ENCODE measurements at regions not wholly inside any gene's neighbourhood (a gene's known extent, or its start where the extent isn't known, plus 50 kb on each side); places are given as distances from the start of the nearest gene placed in this dataset.

GRCh38 chr1:10857687-10858086, 61.2 kb upstream of the CASZ1 start:
- H3K4me3 ChIP-seq = no peak overlapping the region
- H3K27ac ChIP-seq = no peak overlapping the region
- no peaks in the 10 kb centered on the region for H3K27me3 ChIP-seq
- no peak for DNase-seq (ENCODE audit: low spot score in 2 of 2)
- H3K9me3 ChIP-seq = no peaks in the 10 kb centered on the region
- TF ChIP-seq, protein P1, sequence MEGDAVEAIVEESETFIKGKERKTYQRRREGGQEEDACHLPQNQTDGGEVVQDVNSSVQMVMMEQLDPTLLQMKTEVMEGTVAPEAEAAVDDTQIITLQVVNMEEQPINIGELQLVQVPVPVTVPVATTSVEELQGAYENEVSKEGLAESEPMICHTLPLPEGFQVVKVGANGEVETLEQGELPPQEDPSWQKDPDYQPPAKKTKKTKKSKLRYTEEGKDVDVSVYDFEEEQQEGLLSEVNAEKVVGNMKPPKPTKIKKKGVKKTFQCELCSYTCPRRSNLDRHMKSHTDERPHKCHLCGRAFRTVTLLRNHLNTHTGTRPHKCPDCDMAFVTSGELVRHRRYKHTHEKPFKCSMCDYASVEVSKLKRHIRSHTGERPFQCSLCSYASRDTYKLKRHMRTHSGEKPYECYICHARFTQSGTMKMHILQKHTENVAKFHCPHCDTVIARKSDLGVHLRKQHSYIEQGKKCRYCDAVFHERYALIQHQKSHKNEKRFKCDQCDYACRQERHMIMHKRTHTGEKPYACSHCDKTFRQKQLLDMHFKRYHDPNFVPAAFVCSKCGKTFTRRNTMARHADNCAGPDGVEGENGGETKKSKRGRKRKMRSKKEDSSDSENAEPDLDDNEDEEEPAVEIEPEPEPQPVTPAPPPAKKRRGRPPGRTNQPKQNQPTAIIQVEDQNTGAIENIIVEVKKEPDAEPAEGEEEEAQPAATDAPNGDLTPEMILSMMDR (IDR thresholded peaks at IDR 0.05) = no peak
- peaks cover 0 to under 1% of the 10 kb centered on the region in 2 donors for H3K4me1 ChIP-seq
- intact Hi-C loops (cut with DNase I) = no loop called here
- H3K36me3 ChIP-seq = no peaks in the 10 kb centered on the region

GRCh38 chr1:10860218-10860617, 63.8 kb upstream of the CASZ1 start:
- peaks cover 0 to 4% of the 10 kb centered on the region in 2 donors for H3K4me1 ChIP-seq
- TF ChIP-seq, protein P1 (IDR thresholded peaks at IDR 0.05) = no peak
- H3K27me3 ChIP-seq = no peaks in the 10 kb centered on the region
- no peaks in the 10 kb centered on the region for H3K9me3 ChIP-seq
- DNase-seq (ENCODE audit: low spot score in 2 of 2) = no peak
- no peak overlapping the region for H3K27ac ChIP-seq
- H3K36me3 ChIP-seq = no peaks in the 10 kb centered on the region
- no peak overlapping the region for H3K4me3 ChIP-seq
- intact Hi-C loops (cut with DNase I) = no loop called here

DNA sequence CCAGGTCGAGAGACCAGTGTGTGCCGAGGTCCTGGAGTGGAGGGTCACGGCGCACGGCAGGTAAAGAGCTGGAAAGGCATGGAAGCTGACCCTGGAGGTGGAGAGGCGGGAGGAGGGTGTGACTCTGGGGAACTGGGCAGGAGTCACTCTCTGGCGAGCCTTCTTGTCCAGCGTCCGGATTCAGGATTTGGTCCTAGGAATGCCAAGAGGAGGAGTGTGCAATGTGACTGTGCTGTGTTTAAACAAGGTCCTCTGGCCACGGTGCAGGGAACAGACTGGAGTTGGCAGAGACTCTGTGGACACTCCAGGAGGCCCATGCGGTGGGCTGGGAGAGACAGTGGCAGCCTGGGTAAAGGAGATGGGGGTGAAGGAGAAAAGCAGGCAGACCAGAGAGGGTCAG, 64.2 kb upstream of the CASZ1 start:
- DNase-seq (ENCODE audit: low spot score in 2 of 2) = no peak
- intact Hi-C loops (cut with DNase I) = no loop called here
- TF ChIP-seq, protein P1 (IDR thresholded peaks at IDR 0.05) = no peak

GRCh38 chr1:10861822-10862221, 65.4 kb upstream of the CASZ1 start:
- DNase-seq (ENCODE audit: low spot score in 2 of 2) = no peak
- Histone ChIP-seq H3K4me1 (peaks cover 2 to 4% of the 10 kb centered on the region in 2 donors), H3K36me3 (no peaks in the 10 kb centered on the region), H3K9me3 (no peaks in the 10 kb centered on the region), H3K4me3 (no peak overlapping the region), H3K27ac (no peak overlapping the region), H3K27me3 (peaks cover 3% of the 10 kb centered on the region)
- TF ChIP-seq, protein P1 (IDR thresholded peaks at IDR 0.05) = no peak
- intact Hi-C loops (cut with DNase I) = no loop called here

More for the DNA sequence above, 64.2 kb upstream of the CASZ1 start:
- H3K36me3 ChIP-seq = no peaks in the 10 kb centered on the region
- peaks cover 0 to 4% of the 10 kb centered on the region in 2 donors for H3K4me1 ChIP-seq
- H3K4me3 ChIP-seq = no peak overlapping the region
- no peak overlapping the region for H3K27ac ChIP-seq
- H3K27me3 ChIP-seq = no peaks in the 10 kb centered on the region
- H3K9me3 ChIP-seq = no peaks in the 10 kb centered on the region

GRCh38 chr1:10862743-10863335, 66.4 kb upstream of the CASZ1 start:
- Histone ChIP-seq H3K27ac (no peak overlapping the region), H3K4me1 (peaks cover 4% of the 10 kb centered on the region in 2 donors), H3K36me3 (no peaks in the 10 kb centered on the region), H3K9me3 (no peaks in the 10 kb centered on the region), H3K4me3 (no peak overlapping the region), H3K27me3 (peaks cover 4% of the 10 kb centered on the region)
- DNase-seq (ENCODE audit: low spot score in 2 of 2) = no peak
- TF ChIP-seq, protein P1 (IDR thresholded peaks at IDR 0.05) = no peak
- intact Hi-C loops (cut with DNase I) = no loop called here

- H3K36me3 ChIP-seq = no peaks in the 10 kb centered on the region
- TF ChIP-seq, protein P1 (IDR thresholded peaks at IDR 0.05) = no peak
- no peak overlapping the region for H3K27ac ChIP-seq
- H3K4me1 ChIP-seq = peaks cover 4% of the 10 kb centered on the region in 2 donors
- peaks cover 4% of the 10 kb centered on the region for H3K27me3 ChIP-seq
- no peak overlapping the region for H3K4me3 ChIP-seq
- intact Hi-C loops (cut with DNase I) = no loop called here
- no peaks in the 10 kb centered on the region for H3K9me3 ChIP-seq
- no peak for DNase-seq (ENCODE audit: low spot score in 2 of 2)
These were observed 67.4 kb upstream of the CASZ1 start for GRCh38 chr1:10863886-10864285.
